Posterior vena cava (tissue), 2 donors: ENCODE measurements at regions not wholly inside any gene's neighbourhood (a gene's known extent, or its start where the extent isn't known, plus 50 kb on each side); places are given as distances from the start of the nearest gene placed in this dataset.
A peak's percentile ranks its signal among the peaks of the same experiment; 100 is the strongest.

Experiments used
- DNase-seq: peaks from one replicate; pipeline ENCODE4 v3.0.0-alpha.2; 2020; ENCODE audit warnings: low spot score
- intact Hi-C, 2 donors: fragments of 100-400 bp; cut with DNase I; formaldehyde crosslinking; loops; one replicate each; pipeline versions ENCODE4 v1.14.1 to v1.14.2; 2022 to 2023
- donor health status: DM: yes; HTN: yes; CAD: no.
- donor health status: DM: yes; HTN: yes; CAD: no.

- intact Hi-C loops, result no loop called here
- DNase-seq, result no peak
These were observed 110.5 kb downstream of the ZFP36L2 start for GRCh38 chr2:43115881-43116280.

- no peak for DNase-seq
- intact Hi-C loops, result no loop called here
These were observed 112.2 kb downstream of the ZFP36L2 start for GRCh38 chr2:43114210-43114609.

GRCh38 chr2:43111788-43112554 is 114.4 kb downstream of the ZFP36L2 start:
- intact Hi-C loops, result no loop called here
- DNase-seq, result peak; percentile 58

GRCh38 chr2:43110442-43110871 is 115.9 kb downstream of the ZFP36L2 start:
- peak; percentile 73 for DNase-seq
- intact Hi-C loops, result no loop called here

GRCh38 chr2:43109261-43109743 is 117.1 kb downstream of the ZFP36L2 start:
- intact Hi-C loops, result loop anchor here in 1 of 2 donors (10.0 kb wide), 1 partner anchor 135 kb away; no protein-coding TSS in a partner anchor

GRCh38 chr2:43107679-43108078 is 118.7 kb downstream of the ZFP36L2 start:
- intact Hi-C loops, result loop anchor here in 1 of 2 donors (10.0 kb wide), 1 partner anchor 133 kb away; no protein-coding TSS in a partner anchor
- DNase-seq, result peak; percentile 75

More at GRCh38 chr2:43109261-43109743, 117.1 kb downstream of the ZFP36L2 start:
- peak; percentile 54 for DNase-seq

- intact Hi-C loops, result loop anchor here in 1 of 2 donors (10.0 kb wide), 1 partner anchor 132 kb away; no protein-coding TSS in a partner anchor
- DNase-seq, result peak; percentile 56
These were observed 119.6 kb downstream of the ZFP36L2 start for GRCh38 chr2:43106559-43107527.

- DNase-seq, result peak; percentile 80
These were observed 120.5 kb downstream of the ZFP36L2 start for GRCh38 chr2:43105586-43106558.

GRCh38 chr2:43104763-43105162 is 121.6 kb downstream of the ZFP36L2 start:
- intact Hi-C loops, result loop anchor here in 1 of 2 donors (10.0 kb wide), 1 partner anchor 130 kb away; no protein-coding TSS in a partner anchor
- peak; percentile 45 for DNase-seq

More at GRCh38 chr2:43105586-43106558, 120.5 kb downstream of the ZFP36L2 start:
- intact Hi-C loops, result loop anchor here in 1 of 2 donors (10.0 kb wide), 1 partner anchor 131 kb away; no protein-coding TSS in a partner anchor

GRCh38 chr2:43104106-43104505 is 122.3 kb downstream of the ZFP36L2 start:
- intact Hi-C loops, result loop anchor here in 1 of 2 donors (10.0 kb wide), 1 partner anchor 129 kb away; no protein-coding TSS in a partner anchor
- peak; percentile 30 for DNase-seq

GRCh38 chr2:43103093-43103404 is 123.4 kb downstream of the ZFP36L2 start:
- intact Hi-C loops, result loop anchor here in 1 of 2 donors (10.0 kb wide), 1 partner anchor 128 kb away; no protein-coding TSS in a partner anchor
- DNase-seq, result no peak

GRCh38 chr2:43102366-43103092 is 123.9 kb downstream of the ZFP36L2 start:
- DNase-seq, result peak; percentile 90
- intact Hi-C loops, result loop anchor here in 1 of 2 donors (10.0 kb wide), 1 partner anchor 128 kb away; no protein-coding TSS in a partner anchor

- intact Hi-C loops, result loop anchor here in 1 of 2 donors (10.0 kb wide), 1 partner anchor 127 kb away; no protein-coding TSS in a partner anchor
- DNase-seq, result no peak
These were observed 124.7 kb downstream of the ZFP36L2 start for GRCh38 chr2:43101751-43102150.

GRCh38 chr2:43100883-43101662 is 125.3 kb downstream of the ZFP36L2 start:
- intact Hi-C loops, result loop anchor here in 1 of 2 donors (10.0 kb wide), 1 partner anchor 126 kb away; no protein-coding TSS in a partner anchor
- DNase-seq, result peak; percentile 89

- intact Hi-C loops, result loop anchor here in 1 of 2 donors (10.0 kb wide), 1 partner anchor 126 kb away; no protein-coding TSS in a partner anchor
- no peak for DNase-seq
These were observed 126.0 kb downstream of the ZFP36L2 start for GRCh38 chr2:43100362-43100882.

- DNase-seq, result no peak
- intact Hi-C loops, result loop anchor here in 1 of 2 donors (10.0 kb wide), 1 partner anchor 125 kb away; no protein-coding TSS in a partner anchor
These were observed 126.6 kb downstream of the ZFP36L2 start for GRCh38 chr2:43099797-43100196.
